GM18520 (cell line): ENCODE measurements at regions not wholly inside any gene's neighbourhood (a gene's known extent, or its start where the extent isn't known, plus 50 kb on each side); places are given as distances from the start of the nearest gene placed in this dataset.

ENCODE experiments used
- ATAC-seq: cut with Tn5 transposase; IDR thresholded peaks from one replicate; pipeline ENCODE4 v1.9.1; 2021; ENCODE audit not compliant: unreplicated experiment

DNA sequence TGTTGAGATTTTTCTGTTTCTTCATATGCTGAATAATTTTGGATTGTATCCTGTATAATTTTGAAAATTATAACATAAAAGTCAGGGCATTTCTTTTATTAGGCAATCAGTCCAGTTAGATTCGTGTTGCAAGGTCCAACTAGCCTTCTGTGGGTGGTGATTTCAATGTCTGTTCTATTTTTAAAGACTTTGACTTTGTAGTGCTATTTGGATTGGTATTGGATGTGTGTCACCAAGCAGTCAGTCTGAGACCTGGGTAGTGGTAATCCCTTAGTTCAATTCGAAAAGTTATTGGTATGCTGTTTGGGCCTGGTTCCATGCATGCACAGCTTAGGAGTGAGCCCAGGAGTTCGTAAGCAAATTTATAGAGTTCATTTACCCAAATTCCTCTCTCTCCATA lies 82.2 kb downstream of the EPDR1 start:
- no peak for ATAC-seq

DNA sequence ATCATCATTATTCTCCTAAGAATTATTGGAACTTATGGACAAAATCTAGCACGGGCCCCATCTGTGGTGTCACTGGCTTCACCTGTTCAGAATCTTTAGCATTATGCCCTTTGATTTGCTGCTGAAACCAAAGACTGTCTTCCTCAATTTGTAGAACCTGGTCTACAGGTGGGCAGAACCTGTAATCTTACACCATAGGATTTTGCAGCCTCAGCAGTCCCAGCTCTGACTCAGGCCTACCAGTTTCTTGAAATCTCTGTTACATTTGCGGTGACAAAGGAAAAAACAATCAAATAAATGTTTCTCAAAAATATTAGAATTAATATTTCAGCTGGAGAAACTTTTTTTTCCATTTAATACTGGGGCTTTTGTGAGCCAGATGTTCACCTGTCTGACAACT lies 86.1 kb downstream of the EPDR1 start:
- ATAC-seq = no peak

GRCh38 chr7:38007096-38007495 lies 86.7 kb downstream of the EPDR1 start:
- no peak for ATAC-seq

DNA sequence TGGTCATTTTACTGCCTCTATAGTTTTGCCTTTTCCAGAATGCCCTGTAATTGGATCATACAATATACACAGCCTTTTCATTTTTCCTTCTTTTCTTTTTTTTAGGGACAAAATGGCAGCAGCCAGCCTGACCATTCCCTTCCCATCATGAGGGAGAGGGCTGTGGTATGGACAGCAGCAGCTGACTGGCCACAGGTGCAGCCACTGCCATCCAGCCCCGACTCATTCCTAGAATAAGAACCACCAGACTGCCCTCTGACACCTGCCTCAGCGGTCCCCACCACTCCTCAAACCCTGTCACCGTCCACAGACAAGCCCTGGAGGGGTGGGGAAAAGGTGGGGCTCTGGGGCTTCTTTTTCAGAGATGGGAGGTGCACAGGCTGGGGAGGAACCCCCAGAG lies 92.8 kb downstream of the EPDR1 start:
- ATAC-seq = no peak

DNA sequence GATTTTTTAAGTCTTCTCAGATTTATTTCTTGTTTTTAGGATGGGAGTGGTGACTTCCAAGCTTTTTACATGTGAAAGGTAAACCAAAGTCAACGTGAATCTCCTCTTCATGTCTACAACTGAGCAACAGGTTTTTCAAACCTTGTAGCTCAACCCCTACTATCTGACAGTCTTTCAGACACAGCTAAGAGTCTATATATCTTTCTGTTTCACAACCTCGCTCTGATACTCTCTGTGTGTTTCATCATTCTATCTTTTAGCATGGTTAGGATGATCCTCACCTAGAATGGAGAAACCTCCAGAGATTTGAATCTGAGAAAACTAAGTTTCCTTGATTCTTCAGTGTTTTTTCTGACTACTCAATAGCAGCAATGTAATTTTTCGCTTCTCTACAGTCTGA lies 96.1 kb downstream of the EPDR1 start:
- no peak for ATAC-seq

- ATAC-seq = no peak
These were observed 96.9 kb downstream of the EPDR1 start for GRCh38 chr7:38017320-38017719.

GRCh38 chr7:38020121-38020785 lies 99.8 kb downstream of the EPDR1 start:
- no peak for ATAC-seq

DNA sequence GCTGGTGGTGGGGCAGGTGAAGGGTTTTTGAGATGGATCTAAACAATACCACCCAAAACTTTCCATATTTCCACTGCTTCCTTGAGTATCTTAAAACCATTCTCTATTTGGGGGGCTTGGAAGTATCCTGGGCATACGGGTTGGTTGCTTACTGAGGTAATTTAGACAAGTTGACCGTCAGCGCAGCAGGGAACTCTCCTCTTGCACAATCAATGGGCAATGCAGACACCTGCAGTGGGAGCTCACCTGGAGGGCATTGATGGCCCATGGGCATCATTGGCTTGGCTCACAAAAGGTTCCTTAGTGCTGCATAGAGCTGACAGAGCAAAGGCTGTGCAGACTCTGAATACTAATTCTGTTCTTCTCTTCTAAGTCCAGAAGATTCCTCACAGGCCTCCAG lies 101.5 kb downstream of the EPDR1 start:
- no peak for ATAC-seq

DNA sequence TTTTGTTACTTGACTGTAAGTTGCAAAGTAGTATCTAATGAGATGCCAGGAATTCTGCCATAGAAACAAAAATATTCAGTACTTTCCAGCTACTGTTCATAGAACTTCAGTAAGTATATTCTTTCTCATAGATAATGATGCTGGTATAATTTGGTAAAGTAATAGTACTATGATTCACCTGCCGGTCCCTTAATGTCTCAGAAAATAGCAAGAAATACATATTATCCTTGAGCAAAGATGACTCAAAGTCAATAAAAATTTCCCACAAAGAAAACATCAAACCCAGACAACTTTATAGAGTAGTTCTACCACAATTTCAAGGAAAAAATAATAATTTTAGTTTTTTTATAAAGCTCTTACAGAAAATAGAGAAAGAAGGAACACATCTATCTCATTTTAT lies 105.4 kb downstream of the EPDR1 start:
- no peak for ATAC-seq

- ATAC-seq = no peak
These were observed 107.5 kb downstream of the EPDR1 start for GRCh38 chr7:38027884-38028455.

DNA sequence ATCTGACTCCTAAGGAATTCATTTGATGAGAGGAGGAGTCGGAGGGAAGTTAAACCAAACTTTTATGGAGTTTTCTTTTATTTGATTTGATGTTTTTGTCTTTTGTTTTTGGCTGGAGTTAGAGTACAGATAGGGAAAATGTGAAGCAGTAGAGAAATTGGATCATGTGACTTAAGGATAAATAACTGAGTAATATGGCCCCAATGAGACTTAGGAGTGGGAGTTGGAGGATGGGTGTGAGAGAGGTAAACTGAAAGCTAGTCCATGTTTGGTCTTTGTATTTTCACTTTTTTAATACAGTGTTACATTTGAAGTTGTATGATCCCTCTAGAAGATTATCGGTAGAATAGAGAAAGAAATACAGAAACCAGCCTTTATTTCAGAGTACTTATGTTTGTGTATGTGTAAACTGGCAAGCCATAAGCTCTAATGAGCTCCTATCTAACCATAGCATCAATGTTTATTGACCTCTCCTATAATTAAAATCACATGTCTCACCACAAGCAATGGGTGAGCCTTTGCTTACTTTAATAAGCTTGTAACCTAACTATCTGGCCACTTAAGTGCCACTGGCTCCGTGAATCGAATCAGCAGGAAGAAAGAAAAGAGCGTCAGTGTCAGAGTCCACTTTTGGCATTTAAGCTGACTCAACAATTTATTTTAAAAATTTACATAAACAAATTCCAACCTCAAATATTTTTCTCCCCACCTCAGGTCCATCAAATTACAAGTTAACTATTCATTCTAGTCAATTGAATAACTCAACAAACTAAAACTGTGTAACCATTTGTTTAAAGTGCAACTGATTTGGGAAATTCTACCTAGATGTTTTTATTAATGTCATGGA lies 113.8 kb downstream of the EPDR1 start:
- no peak for ATAC-seq

- ATAC-seq = no peak
These were observed 120.4 kb downstream of the EPDR1 start for GRCh38 chr7:38040831-38041230.

DNA sequence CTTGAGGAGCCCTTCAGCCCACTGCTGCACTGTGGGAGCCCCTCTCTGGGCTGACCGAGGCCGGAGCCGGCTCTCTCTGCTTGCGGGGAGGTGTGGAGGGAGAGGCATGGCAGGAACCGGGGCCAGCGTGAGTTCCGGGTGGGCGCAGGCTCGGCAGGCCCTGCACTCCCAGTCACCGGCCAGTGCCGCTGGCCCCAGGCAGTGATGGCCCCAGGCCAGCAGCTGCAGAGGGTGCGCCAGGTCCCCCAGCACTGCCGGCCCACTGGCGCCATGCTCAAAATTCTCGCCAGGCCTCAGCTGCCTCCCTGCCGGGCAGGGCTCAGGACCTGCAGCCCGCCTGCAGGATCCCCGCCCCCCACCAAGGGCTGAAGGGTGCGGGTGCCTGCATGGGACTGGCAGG lies 128.4 kb upstream of the STARD3NL start:
- no peak for ATAC-seq

- ATAC-seq = no peak
These were observed 126.7 kb upstream of the STARD3NL start for GRCh38 chr7:38051311-38051710.

DNA sequence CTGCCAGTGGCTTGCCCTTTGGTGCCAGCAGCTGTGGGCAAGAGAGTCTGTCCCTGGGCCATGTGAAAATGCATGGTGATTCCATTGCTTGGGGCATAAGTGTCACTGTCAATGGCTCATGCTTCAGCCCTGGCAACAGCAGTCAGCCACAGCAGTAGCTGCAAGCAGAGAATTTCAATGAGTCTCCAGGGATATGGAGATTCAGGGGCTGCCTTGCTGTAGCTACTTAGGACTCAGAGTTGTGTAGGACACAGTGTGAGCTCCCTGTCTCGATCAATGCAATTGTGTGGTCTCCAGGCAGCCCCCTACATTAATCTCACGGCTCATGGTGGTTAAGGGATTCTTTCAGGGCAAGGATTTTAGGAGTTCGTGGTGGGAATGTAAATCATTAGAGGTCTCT lies 126.3 kb upstream of the STARD3NL start:
- ATAC-seq = no peak

DNA sequence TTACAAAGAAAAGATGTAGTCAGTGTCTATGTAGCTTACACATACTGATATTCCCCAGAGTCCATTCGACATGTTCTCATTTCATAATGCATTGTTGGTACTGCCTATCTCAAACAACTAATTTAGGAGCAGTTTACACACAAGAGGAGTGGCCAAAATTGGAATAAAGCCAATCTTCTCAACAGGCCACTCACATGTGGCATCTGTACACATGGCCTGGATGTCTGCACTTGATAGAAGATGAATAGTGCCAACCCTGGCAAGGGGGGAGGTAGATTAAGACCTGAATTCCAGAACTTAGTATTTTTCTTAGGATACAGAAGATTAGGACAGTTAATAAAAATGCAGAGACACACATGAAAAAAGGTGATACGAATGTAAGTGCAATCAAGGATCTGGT lies 125.3 kb upstream of the STARD3NL start:
- ATAC-seq = no peak

DNA sequence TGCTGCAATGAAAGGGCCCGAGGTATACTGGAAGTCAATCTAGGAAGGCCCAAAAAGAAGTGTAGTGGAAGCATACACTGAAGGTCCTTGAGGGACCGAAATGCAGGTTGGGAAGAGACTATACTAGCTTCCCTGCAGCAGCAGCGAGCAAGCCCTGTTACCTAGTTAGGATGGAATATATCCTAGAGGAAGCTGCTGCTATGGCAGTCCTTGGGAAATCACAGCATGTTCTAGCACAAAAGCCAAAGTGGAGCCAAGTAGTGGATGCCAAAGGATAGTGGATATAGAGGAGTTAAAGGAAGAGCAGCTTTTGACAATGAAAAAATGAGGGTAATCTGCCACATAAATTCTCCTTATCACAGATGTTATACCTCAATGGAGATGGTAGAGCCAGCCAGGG lies 123.8 kb upstream of the STARD3NL start:
- ATAC-seq = no peak

GRCh38 chr7:38057829-38058228 lies 120.2 kb upstream of the STARD3NL start:
- no peak for ATAC-seq

DNA sequence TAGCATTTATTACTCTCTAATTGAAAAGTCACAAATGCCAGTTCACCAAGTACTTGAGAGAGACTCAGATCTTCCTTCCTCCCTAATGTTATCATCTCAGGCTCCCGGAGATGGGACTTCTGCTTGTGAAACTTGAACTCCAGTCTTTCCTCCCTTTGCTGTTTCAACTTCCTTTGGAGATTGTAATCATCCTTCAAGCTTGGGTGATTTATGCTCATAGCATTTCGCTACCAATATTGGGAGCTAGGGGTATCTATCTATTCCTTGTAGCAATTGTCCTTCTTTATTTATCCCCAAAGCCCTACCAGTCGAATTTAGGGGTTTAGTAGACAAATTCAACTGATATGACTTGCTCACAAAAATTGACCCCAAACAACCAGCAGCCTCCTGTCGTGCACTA lies 117.9 kb upstream of the STARD3NL start:
- ATAC-seq = no peak

DNA sequence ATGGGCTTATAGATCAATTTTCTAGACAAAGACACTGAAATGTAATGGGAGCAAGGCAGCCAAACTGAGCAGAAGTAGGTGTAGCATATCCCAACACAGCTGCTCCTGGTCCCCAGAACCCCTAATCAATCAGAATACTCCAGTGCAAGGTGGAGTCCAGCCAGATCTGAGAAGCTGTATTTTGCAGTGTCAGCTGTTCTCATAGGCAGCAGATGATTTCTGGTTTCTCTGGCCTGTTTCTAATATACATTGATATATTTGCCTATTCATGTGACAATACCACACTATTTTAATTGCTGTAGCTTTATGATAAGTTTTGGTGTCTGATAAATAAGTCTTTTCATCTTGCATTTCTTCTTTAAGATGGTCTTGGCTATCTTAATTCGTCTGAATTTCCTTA lies 117.4 kb upstream of the STARD3NL start:
- no peak for ATAC-seq

DNA sequence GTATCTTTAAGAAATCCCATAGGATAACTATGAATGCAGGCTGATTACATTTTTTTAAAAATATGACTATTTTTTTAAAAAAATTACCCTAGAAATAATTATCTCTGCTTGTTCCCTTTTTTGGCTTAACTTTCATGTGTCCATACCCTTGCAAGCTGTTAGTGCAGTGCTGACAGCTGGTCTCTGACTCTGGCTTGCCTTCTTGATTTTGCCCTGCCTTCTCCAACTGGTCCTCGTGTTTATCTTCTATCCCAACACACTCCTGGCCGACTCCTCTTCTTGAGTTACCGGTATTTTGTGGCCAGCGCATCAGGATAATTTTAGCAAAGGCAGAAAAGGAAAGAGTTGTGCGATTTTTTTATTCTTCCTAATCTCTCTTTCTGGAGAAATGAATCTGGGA lies 111.7 kb upstream of the STARD3NL start:
- ATAC-seq = no peak

GRCh38 chr7:38068461-38068860 lies 109.6 kb upstream of the STARD3NL start:
- ATAC-seq = no peak
